Tibial nerve (tissue), 3 donors: ENCODE measurements at regions not wholly inside any gene's neighbourhood (a gene's known extent, or its start where the extent isn't known, plus 50 kb on each side); places are given as distances from the start of the nearest gene placed in this dataset.
"Not testable (repeated sequence)": the region's sequence is repeated elsewhere in the genome, so short reads cannot be mapped to it uniquely, and the experiment has no call there.

ENCODE experiments used
- POLR2A ChIP-seq, 2 donors: fragments of 450-650 bp; IDR thresholded peaks; one replicate each; pipeline ENCODE4 v1.6.1; 2017; ENCODE audit warnings: antibody characterized with exemption in 2 of 2, mild to moderate bottlenecking in 2 of 2, moderate library complexity in 2 of 2
- TF ChIP-seq, protein P1 (sequence below), 5 experiments: fragments of 200-600 bp in 3 of 5; fragments of 450-650 bp in 2 of 5; sonication (generic) in 3 of 5; IDR thresholded peaks; one replicate each; pipeline ENCODE4 v1.5.1; 2016 to 2019; ENCODE audit warnings: antibody characterized with exemption in 5 of 5, mild to moderate bottlenecking in 3 of 5, moderate library complexity in 2 of 5

DNA sequence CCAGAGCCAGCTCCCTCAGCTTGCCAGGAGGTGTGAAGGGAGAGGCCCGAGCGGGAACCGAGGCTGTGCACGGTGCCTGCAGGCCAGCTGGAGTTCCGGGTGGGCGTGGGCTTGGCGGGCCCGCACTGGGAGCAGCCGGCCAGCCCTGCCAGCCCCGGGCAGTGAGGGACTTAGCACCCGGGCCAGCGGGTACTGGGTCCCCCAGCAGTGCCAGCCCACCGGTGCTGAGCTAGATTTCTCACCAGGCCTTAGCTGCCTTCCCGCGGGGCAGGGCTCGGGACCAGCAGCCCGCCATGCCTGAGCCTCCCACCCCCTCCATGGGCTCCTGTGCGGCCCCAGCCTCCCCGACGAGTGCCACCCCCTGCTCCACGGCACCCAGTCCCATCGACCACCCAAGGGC lies 373.1 kb upstream of the TMTC1 start:
- TF ChIP-seq, protein P1, sequence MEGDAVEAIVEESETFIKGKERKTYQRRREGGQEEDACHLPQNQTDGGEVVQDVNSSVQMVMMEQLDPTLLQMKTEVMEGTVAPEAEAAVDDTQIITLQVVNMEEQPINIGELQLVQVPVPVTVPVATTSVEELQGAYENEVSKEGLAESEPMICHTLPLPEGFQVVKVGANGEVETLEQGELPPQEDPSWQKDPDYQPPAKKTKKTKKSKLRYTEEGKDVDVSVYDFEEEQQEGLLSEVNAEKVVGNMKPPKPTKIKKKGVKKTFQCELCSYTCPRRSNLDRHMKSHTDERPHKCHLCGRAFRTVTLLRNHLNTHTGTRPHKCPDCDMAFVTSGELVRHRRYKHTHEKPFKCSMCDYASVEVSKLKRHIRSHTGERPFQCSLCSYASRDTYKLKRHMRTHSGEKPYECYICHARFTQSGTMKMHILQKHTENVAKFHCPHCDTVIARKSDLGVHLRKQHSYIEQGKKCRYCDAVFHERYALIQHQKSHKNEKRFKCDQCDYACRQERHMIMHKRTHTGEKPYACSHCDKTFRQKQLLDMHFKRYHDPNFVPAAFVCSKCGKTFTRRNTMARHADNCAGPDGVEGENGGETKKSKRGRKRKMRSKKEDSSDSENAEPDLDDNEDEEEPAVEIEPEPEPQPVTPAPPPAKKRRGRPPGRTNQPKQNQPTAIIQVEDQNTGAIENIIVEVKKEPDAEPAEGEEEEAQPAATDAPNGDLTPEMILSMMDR (IDR thresholded peaks at IDR 0.05), result not testable (repeated sequence)
- not testable (repeated sequence) for TF ChIP-seq POLR2A (IDR thresholded peaks at IDR 0.05)
